T-cell (primary cell): ENCODE measurements at regions not wholly inside any gene's neighbourhood (a gene's known extent, or its start where the extent isn't known, plus 50 kb on each side); places are given as distances from the start of the nearest gene placed in this dataset.
"Not testable (repeated sequence)": the region's sequence is repeated elsewhere in the genome, so short reads cannot be mapped to it uniquely, and the experiment has no call there.

Source experiments
- ATAC-seq, 4 experiments: fragments of 200-7000 bp in 3 of 4; fragments of 150-1000 bp in 1 of 4; cut with Tn5 transposase; replicated peaks in 1 of 4; 1 replicate in 3 of 4; 2 replicates in 1 of 4; pipeline ENCODE4 v1.10.0; 2021; ENCODE audit warnings: moderate library complexity in 3 of 4, mild to moderate bottlenecking in 2 of 4, moderate number of reproducible peaks in 1 of 4
- CTCF ChIA-PET, 2 donors: fragments of 300-600 bp; sonication (Branson Sonifier 250); formaldehyde crosslinking; loops; one replicate each; lab custom pipeline; 2022; ENCODE audit warnings: antibody characterized with exemption in 2 of 2; lab: Charles Lee
- POLR2A ChIA-PET, 2 donors: fragments of 300-600 bp; sonication (Branson Sonifier 250); formaldehyde crosslinking; loops; one replicate each; lab custom pipeline; 2022; ENCODE audit warnings: antibody characterized with exemption in 2 of 2; lab: Charles Lee
- DNase-seq, 35 experiments: peaks; one replicate each; pipeline versions ENCODE4 v3.0.0 to v3.0.0-alpha.2; 2013 to 2023
- H3K27ac ChIP-seq: one replicate; pipeline ENCODE4 v1.5.1; 2013; ENCODE audit warnings: low read length
- H3K27me3 ChIP-seq, 2 experiments: replicated peaks in 1 of 2; 1 replicate in 1 of 2; 2 replicates in 1 of 2; pipeline versions ENCODE4 v1.6.1 to v1.7.0; 2013; ENCODE audit warnings: low read length in 1 of 2, mixed read lengths in 1 of 2; ENCODE audit not compliant: control insufficient read depth in 2 of 2, insufficient read depth in 2 of 2; ENCODE audit errors: extremely low read depth in 1 of 2
- H3K36me3 ChIP-seq, 2 donors: 1 replicate in 1 of 2; 2 replicates in 1 of 2; pipeline versions ENCODE4 v1.6.1 to v1.7.0; 2013; ENCODE audit warnings: low read length in 1 of 2; ENCODE audit not compliant: control insufficient read depth in 2 of 2, insufficient read depth in 1 of 2; ENCODE audit errors: extremely low read depth in 1 of 2
- H3K4me1 ChIP-seq, 2 experiments: 1 replicate in 1 of 2; 2 replicates in 1 of 2; pipeline versions ENCODE4 v1.6.1 to v1.7.0; 2013; ENCODE audit warnings: low read length in 2 of 2, mixed read lengths in 1 of 2; ENCODE audit not compliant: insufficient read depth in 2 of 2, control insufficient read depth in 1 of 2; ENCODE audit errors: extremely low read depth in 1 of 2
- H3K4me3 ChIP-seq, 2 donors: 1 replicate in 1 of 2; 2 replicates in 1 of 2; pipeline versions ENCODE4 v1.5.1 to v1.7.0; 2013; ENCODE audit warnings: mild to moderate bottlenecking in 2 of 2, low read length in 1 of 2, moderate library complexity in 1 of 2; ENCODE audit not compliant: control insufficient read depth in 1 of 2; ENCODE audit errors: extremely low read depth in 1 of 2
- H3K9me3 ChIP-seq: 2 replicates; pipeline ENCODE4 v1.7.0; 2013
- H3K27ac Mint-ChIP-seq, 2 donors: one replicate each; pipeline ENCODE4 v1.8.0; 2020 to 2021; ENCODE audit warnings: mild to moderate bottlenecking in 2 of 2, mixed read lengths in 2 of 2
- H3K27me3 Mint-ChIP-seq, 2 donors: one replicate each; pipeline ENCODE4 v1.8.0; 2021 to 2022; ENCODE audit warnings: mixed read lengths in 2 of 2
- H3K36me3 Mint-ChIP-seq: one replicate; pipeline ENCODE4 v1.8.0; 2021; ENCODE audit warnings: mixed read lengths
- H3K4me1 Mint-ChIP-seq, 3 donors: one replicate each; pipeline ENCODE4 v1.8.0; 2020 to 2022; ENCODE audit warnings: mixed read lengths in 3 of 3, mild to moderate bottlenecking in 1 of 3
- H3K4me3 Mint-ChIP-seq, 3 donors: one replicate each; pipeline ENCODE4 v1.8.0; 2020 to 2022; ENCODE audit warnings: mild to moderate bottlenecking in 3 of 3, mixed read lengths in 3 of 3, moderate library complexity in 3 of 3
- H3K9me3 Mint-ChIP-seq, 3 donors: one replicate each; pipeline ENCODE4 v1.8.0; 2020 to 2022; ENCODE audit warnings: mixed read lengths in 3 of 3
- WGBS: methylation state at CpG from one replicate; pipeline ENCODE4 v1.1.5; 2013; ENCODE audit warnings: missing lambda C conversion rate; ENCODE audit not compliant: insufficient coverage; 5-methylcytosine and 5-hydroxymethylcytosine counted together

- Mint-ChIP-seq H3K9me3 (peaks cover 17 to 31% (median 22%) of the 10 kb centered on the region in 3 donors), H3K4me3 (no peak overlapping the region), H3K27ac (no peak overlapping the region), H3K36me3 (no peaks in the 10 kb centered on the region), H3K27me3 (no peaks in the 10 kb centered on the region), H3K4me1 (no peaks in the 10 kb centered on the region)
- ChIA-PET POLR2A (no interaction called here), CTCF (interaction anchor here in 1 of 2 donors (0.6 kb wide), 1 partner anchor 1273 kb away, joined by 3 read pairs; no protein-coding TSS in a partner anchor)
- Histone ChIP-seq H3K4me1 (no peaks in the 10 kb centered on the region), H3K27ac (no peak overlapping the region), H3K36me3 (no peaks in the 10 kb centered on the region), H3K4me3 (no peak overlapping the region), H3K9me3 (no peaks in the 10 kb centered on the region), H3K27me3 (no peaks in the 10 kb centered on the region)
- WGBS: no CpG with 5 or more reads among the region's 3 CpGs
- no peak for DNase-seq
- ATAC-seq: no peak
Observed at GRCh38 chr3:175948041-175948440, 1088.9 kb downstream of the NAALADL2 start.

GRCh38 chr3:175941352-175941751 lies 1082.2 kb downstream of the NAALADL2 start:
- no peaks in the 10 kb centered on the region for H3K9me3 ChIP-seq
- no peaks in the 10 kb centered on the region for H3K36me3 Mint-ChIP-seq
- H3K27me3 Mint-ChIP-seq: no peaks in the 10 kb centered on the region
- H3K27ac Mint-ChIP-seq: no peak overlapping the region
- DNase-seq: no peak
- H3K27me3 ChIP-seq: no peaks in the 10 kb centered on the region
- no peaks in the 10 kb centered on the region for H3K4me1 ChIP-seq
- H3K4me3 ChIP-seq: no peak overlapping the region
- H3K9me3 Mint-ChIP-seq: peaks cover 28 to 51% (median 28%) of the 10 kb centered on the region in 3 donors
- no peak for ATAC-seq
- H3K36me3 ChIP-seq: no peaks in the 10 kb centered on the region
- no peaks in the 10 kb centered on the region for H3K4me1 Mint-ChIP-seq
- ChIA-PET CTCF (no interaction called here), POLR2A (no interaction called here)
- no peak overlapping the region for H3K4me3 Mint-ChIP-seq
- H3K27ac ChIP-seq: no peak overlapping the region

- Mint-ChIP-seq H3K4me1 (no peaks in the 10 kb centered on the region), H3K27me3 (no peaks in the 10 kb centered on the region), H3K27ac (no peak overlapping the region), H3K9me3 (peaks cover 23 to 48% (median 25%) of the 10 kb centered on the region in 3 donors), H3K36me3 (no peaks in the 10 kb centered on the region), H3K4me3 (no peak overlapping the region)
- Histone ChIP-seq H3K4me3 (no peak overlapping the region), H3K27ac (no peak overlapping the region), H3K27me3 (no peaks in the 10 kb centered on the region), H3K9me3 (no peaks in the 10 kb centered on the region), H3K36me3 (no peaks in the 10 kb centered on the region), H3K4me1 (no peaks in the 10 kb centered on the region)
- 76% methylated on average over 6 of the region's 6 CpGs for WGBS
- no peak for ATAC-seq
- POLR2A ChIA-PET: no interaction called here
- DNase-seq: no peak
- CTCF ChIA-PET: no interaction called here
Observed at GRCh38 chr3:175940881-175941280, 1081.7 kb downstream of the NAALADL2 start.

- no peak for ATAC-seq
- H3K27ac Mint-ChIP-seq: no peak overlapping the region
- H3K4me3 Mint-ChIP-seq: no peak overlapping the region
- H3K4me1 Mint-ChIP-seq: no peaks in the 10 kb centered on the region
- ChIA-PET CTCF (no interaction called here), POLR2A (no interaction called here)
- no peaks in the 10 kb centered on the region for H3K27me3 Mint-ChIP-seq
- Histone ChIP-seq H3K36me3 (no peaks in the 10 kb centered on the region), H3K4me3 (no peak overlapping the region), H3K4me1 (no peaks in the 10 kb centered on the region), H3K27ac (no peak overlapping the region), H3K27me3 (no peaks in the 10 kb centered on the region), H3K9me3 (no peaks in the 10 kb centered on the region)
- DNase-seq: no peak
- peaks cover 23 to 48% (median 25%) of the 10 kb centered on the region in 3 donors for H3K9me3 Mint-ChIP-seq
- H3K36me3 Mint-ChIP-seq: no peaks in the 10 kb centered on the region
- WGBS: 97% methylated on average over 5 of the region's 5 CpGs
Observed at GRCh38 chr3:175940243-175940642, 1081.1 kb downstream of the NAALADL2 start.

GRCh38 chr3:175937367-175937766 lies 1078.2 kb downstream of the NAALADL2 start:
- H3K4me1 ChIP-seq, H3K27ac Mint-ChIP-seq, H3K4me3 Mint-ChIP-seq, ATAC-seq, DNase-seq, H3K4me1 Mint-ChIP-seq, H3K36me3 Mint-ChIP-seq, H3K27me3 ChIP-seq, H3K27me3 Mint-ChIP-seq, POLR2A ChIA-PET, CTCF ChIA-PET, H3K4me3 ChIP-seq, H3K9me3 ChIP-seq, H3K36me3 ChIP-seq, H3K27ac ChIP-seq: not testable (repeated sequence)
- WGBS: 89% methylated on average over 18 of the region's 22 CpGs
- peaks cover 29 to 50% (median 34%) of the 10 kb centered on the region in 3 donors for H3K9me3 Mint-ChIP-seq

- DNase-seq (no peak), ATAC-seq (no peak)
- H3K27me3 ChIP-seq: no peaks in the 10 kb centered on the region
- H3K27me3 Mint-ChIP-seq: no peaks in the 10 kb centered on the region
- no peak overlapping the region for H3K4me3 ChIP-seq
- H3K9me3 Mint-ChIP-seq: peaks cover 11 to 34% (median 30%) of the 10 kb centered on the region in 3 donors
- H3K27ac Mint-ChIP-seq: no peak overlapping the region
- CTCF ChIA-PET: no interaction called here
- H3K4me1 ChIP-seq: no peaks in the 10 kb centered on the region
- no peak overlapping the region for H3K4me3 Mint-ChIP-seq
- H3K36me3 Mint-ChIP-seq: no peaks in the 10 kb centered on the region
- POLR2A ChIA-PET: no interaction called here
- no peaks in the 10 kb centered on the region for H3K36me3 ChIP-seq
- H3K4me1 Mint-ChIP-seq: no peaks in the 10 kb centered on the region
- no peak overlapping the region for H3K27ac ChIP-seq
- H3K9me3 ChIP-seq: no peaks in the 10 kb centered on the region
Observed at GRCh38 chr3:175932586-175932985, 1073.5 kb downstream of the NAALADL2 start.

- Histone ChIP-seq H3K36me3 (no peaks in the 10 kb centered on the region), H3K27me3 (no peaks in the 10 kb centered on the region), H3K9me3 (no peaks in the 10 kb centered on the region), H3K4me3 (no peak overlapping the region), H3K4me1 (no peaks in the 10 kb centered on the region), H3K27ac (no peak overlapping the region)
- no peaks in the 10 kb centered on the region for H3K27me3 Mint-ChIP-seq
- ChIA-PET CTCF (no interaction called here), POLR2A (no interaction called here)
- no peak overlapping the region for H3K4me3 Mint-ChIP-seq
- H3K4me1 Mint-ChIP-seq: no peaks in the 10 kb centered on the region
- DNase-seq: no peak
- ATAC-seq: no peak
- no peak overlapping the region for H3K27ac Mint-ChIP-seq
- no peaks in the 10 kb centered on the region for H3K36me3 Mint-ChIP-seq
- peaks cover 11 to 22% (median 12%) of the 10 kb centered on the region in 3 donors for H3K9me3 Mint-ChIP-seq
Observed at GRCh38 chr3:175919133-175919532, 1060.0 kb downstream of the NAALADL2 start.
